CD4-positive, alpha-beta T cell treated with Interleukin-21 for 1 hour (primary cell): ENCODE measurements at regions not wholly inside any gene's neighbourhood (a gene's known extent, or its start where the extent isn't known, plus 50 kb on each side); places are given as distances from the start of the nearest gene placed in this dataset.
A peak's percentile ranks its signal among the peaks of the same experiment; 100 is the strongest.
"Not testable (repeated sequence)": the region's sequence is repeated elsewhere in the genome, so short reads cannot be mapped to it uniquely, and the experiment has no call there.

Experiments
- DNase-seq: peaks from one replicate; pipeline ENCODE4 v3.0.0-alpha.2; 2020

DNA sequence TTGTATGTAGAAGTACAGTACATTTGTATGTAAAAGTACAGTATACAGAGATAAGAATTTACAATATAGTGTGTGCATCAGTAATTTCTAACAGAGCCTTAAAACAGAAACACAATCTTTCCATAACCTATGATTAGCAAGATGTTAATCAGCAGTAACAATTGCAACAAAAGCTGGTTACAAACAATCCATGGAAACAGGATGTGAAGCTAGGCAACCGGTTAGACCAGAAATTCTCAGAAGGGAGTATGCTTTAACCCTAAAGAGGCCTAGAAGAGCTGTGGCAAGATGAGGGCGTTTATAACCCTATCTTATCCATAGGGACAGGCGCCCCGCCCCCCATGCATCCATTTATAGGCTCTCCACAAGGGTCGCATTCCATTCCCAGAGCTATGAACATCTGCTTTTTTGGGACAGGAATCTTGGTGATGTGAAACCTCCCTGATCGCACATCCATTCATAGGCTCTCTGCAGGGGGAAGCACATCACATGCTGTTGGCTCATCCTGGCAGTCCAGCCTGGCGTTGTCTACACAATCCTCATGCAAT is 180.3 kb downstream of the PDGFRA start:
- DNase-seq = not testable (repeated sequence)

DNA sequence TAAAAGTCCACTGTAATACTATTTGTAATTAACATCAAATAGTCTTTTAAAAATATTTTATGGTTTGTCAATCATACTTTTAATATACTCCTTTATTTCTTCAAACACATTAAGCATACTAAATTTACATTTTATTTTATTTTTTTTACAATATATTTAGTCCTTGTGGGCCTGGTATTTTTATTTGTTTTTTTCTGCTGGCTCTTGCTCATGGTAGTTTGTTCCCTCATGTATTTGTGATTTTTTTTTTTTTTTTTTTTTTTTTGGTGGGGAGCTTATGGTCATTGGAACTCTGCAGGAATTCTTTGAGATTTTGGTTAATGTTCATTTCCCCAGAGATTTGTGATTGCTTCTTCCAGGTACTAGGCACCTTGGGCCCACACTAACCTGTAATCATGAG is 185.5 kb downstream of the PDGFRA start:
- no peak for DNase-seq

DNA sequence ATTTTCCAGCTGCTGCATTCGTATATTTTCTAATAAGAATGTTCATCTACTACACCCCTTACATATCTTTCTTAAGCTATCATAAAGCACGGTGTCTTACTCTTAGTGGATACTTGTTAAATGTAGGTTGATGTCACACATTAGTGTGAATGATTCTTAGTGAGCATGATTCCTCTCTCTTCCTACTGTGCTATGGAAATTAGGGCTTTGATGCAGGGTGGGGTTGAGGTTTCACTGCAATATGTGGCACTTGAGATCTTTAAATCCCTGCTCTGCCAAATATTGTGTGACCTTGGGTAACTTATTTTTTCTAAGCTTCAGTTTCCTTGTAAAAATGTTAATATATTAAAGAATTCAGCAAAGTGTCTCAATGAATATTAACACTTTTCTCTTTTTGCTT is 188.4 kb downstream of the PDGFRA start:
- no peak for DNase-seq

DNA sequence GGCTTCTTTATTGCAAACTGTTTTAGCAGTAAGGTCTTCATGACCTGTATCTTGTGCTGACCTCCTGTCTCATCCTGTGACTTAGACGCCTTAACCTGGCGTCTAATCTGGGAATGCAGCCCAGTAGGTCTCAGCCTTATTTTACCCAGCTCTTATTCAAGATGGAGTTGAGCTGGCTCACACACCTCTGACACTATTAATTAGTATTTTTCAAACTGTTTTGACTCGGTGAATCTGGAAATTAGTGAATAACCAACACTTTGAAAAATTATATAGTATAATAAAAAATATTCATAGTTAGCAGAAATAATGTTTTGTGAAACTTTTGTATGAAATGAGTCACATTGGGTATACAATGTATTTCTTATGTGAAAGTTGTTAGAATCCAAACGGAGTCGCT is 189.4 kb downstream of the PDGFRA start:
- no peak for DNase-seq

DNA sequence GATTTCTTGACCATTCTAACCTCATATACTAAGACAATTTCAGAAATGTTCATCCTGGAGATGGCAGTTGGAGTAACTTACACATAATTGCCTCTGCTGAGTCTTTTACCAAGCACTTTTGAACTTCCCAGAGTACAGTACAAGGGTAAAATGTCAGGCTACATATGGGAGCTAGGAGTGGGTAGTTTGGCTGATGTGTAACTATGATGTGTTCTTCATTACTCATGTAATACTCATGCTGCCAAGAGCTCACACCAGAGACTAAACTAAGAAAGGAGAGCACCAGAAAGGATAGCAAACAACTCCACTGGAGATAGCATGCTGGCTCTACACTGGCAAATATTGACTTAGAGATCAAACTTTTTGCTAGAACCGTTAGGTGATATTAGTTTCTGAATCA is 194.0 kb downstream of the PDGFRA start:
- no peak for DNase-seq

DNA sequence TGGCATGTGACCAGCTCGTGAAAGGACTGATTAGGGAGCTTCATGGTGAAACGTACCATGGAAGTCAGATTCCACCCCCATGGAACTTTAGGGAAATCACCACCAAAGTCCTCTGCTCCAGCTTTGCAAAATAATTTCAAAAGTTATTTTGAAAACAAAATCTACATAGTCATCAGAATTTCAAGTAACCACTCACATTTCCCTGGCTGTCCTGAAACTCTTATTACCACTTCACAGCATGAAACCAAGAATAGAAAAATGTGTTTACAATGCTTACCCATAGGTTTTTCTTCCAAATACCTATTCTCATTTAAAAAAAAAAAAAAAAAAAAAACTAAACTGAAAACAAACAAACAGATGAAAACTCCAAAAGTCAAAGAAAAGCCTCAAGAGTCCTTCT is 198.7 kb downstream of the PDGFRA start:
- DNase-seq = no peak

DNA sequence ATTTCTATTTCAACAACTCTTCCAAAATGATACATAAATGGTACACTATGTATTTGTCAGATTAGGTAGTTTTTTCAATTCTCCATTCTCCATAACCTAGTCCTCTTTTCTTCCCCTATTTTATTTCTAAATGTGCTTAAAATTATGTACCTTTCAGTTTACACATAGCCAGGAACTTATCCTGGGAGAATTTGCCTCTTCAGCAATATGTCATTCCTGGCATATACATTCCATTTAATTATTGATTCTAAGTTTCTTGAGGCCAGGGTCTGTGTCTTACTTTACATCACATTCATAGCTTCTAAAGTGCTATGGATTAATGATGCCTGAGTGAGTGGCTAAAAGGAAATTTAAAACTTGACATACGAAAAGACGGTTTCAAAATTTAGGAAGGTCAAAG is 199.8 kb downstream of the PDGFRA start:
- DNase-seq = no peak

DNA sequence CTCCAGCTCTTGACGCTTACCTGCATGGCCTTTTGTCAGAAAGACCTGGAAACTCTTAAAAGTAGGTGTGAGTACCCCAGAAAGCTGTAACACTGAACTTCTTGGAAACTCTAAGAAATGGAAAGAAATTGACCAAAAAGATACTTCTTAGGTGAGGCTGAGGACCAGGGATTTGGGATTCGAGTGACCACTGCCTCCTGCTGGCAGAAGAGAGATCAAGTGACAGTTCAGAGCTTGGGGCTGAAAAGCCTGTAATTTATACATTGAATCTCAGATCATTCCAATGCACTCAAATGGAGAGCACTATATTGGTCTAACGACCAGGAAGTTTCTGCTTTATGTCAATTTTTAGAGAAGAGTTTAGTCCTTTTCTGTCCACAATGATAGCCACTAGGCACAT is 204.6 kb downstream of the PDGFRA start:
- no peak for DNase-seq

DNA sequence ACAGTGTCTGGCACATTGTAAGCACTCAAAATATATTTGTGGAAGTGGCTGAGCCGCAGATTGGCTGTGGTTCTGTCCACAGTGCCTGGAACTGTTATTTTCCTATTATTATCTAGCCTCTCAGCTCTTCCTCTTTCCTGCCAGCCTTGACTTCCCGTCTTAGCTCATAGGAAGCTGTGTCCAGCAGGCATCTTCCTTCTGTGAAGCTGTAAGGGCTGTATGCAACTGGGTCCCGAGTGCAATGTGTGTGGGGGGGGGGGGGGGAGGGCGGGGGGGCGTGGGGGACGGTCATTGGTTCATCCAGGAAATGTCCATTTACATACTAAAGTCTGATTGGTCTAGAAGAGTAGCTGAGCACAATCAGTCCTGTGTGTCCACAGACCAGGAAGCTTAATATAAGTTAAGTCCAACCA is 210.7 kb downstream of the PDGFRA start:
- DNase-seq = peak; percentile 2

DNA sequence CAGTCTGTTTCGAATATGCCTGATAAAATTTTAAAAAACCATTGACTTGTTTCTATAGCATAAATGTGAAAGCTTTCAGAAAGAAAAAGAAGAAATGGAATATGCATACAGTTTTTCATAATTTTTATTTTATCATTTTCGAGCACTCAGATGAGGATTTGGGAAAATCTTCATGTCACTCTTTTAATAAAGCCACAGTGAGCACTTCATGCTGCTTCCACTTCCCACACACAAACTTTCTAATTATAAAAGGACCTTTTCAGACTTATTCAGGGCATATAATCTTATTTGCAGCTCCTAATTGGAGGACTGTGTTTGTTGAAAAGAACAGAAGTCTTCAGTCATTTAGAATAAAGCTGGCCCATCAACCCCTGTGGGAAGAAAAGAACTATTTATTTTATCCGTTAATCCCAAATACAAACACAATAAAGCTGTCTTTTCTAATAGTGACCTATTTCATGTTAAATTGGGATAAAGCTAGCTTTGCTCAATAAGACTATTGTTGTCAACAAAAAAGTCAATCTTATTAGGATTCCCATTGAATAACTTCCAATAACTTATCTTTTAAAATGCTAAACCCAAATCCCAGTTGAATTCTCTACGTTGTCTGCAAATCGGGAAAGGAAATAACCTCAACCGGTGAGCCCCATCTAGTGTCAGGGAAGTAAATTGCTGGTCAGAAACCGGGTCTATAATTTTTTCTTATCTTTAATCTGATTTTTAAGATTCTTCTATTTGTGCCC is 211.5 kb downstream of the PDGFRA start:
- no peak for DNase-seq

DNA sequence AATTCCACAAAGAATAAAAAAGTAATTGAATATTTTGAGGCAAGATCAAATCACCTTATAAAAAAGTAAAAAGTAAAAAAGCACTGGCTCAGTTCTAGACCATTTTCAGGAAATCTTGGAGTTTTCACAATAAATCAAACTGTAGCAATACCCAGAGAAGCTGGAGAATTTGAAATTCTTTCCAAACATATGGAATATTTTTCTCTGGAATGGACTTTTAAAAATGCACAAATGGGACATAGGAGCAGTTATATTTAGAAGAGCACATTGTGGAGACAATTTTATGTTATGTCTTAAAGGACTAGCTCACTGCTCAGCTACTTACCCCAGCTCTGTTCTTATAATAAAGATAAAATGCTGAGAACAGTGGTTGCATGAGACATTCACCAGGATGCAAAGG is 211.9 kb upstream of the KIT start:
- no peak for DNase-seq

DNA sequence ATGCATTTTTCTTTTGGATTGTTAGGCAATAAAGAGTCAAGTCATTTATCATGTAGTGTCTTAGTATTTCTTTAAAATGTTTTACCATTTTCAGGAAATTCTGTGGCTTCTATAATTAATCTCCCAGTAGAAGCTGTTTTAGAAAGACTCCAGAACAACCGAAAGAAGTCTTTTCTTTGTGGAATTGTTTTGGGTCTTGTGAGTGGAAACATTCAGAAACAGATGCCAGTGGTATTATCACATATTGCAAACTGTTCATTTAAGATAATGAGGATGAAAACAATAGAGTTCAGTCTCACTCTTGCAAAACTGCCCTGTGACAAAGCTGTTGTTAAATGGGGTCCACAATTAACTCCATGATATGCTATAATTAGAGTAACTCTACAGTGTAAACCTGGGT is 211.2 kb upstream of the KIT start:
- no peak for DNase-seq

DNA sequence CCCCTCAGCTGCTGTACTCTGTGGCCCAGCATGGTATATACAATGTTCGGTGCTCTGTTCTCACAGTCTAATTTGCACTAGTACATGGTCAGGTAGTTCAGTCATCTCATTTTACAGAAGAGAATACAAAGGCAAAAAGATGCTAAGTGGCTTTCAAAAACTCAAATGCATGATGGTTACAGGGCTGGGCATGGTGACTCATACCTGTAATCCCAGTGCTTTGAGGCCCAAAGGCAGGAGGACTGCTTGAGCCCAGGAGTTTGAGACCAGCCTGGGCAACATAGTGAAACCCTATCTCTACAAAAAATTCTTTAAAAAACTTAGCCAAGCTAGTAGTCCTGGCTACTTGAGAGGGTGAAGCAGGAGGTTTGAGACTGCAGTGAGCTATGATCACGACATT is 210.5 kb upstream of the KIT start:
- no peak for DNase-seq

DNA sequence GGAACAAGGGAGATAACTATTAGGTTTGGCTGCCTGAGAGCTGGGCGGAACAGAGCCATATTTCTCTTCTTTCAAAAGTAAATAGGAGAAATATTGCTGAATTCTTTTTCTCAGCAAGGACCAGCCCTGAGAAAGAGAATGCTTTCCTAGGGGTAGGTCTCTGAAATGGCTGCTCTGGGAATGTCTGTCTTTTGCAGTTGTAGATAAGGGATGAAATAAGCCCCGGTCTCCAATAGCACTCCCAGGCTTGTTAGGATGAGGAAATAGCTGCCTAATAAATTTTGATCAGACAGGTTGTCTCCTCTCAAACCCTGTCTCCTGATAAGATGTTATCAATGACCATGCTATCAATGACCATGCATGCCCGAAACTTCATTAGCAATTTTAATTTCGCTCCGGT is 207.8 kb upstream of the KIT start:
- no peak for DNase-seq

DNA sequence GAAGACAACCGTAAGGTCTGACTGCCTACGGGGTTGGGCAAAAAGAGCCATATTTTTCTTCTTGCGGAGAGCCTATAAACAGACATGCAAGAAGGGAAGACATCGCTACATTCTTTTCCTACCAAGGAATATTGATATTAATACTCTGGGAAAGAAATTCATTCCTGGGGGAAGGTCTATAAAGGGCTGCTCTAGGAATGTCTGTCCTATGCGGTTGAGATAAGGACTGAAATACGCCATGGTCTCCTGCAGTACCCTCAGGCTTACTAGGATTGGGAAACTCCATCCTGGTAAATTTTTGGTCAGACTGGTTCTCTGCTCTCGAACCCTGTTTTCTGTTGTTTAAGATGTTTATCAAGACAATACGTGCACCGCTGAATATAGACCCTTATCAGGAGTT is 190.8 kb upstream of the KIT start:
- DNase-seq = not testable (repeated sequence)

DNA sequence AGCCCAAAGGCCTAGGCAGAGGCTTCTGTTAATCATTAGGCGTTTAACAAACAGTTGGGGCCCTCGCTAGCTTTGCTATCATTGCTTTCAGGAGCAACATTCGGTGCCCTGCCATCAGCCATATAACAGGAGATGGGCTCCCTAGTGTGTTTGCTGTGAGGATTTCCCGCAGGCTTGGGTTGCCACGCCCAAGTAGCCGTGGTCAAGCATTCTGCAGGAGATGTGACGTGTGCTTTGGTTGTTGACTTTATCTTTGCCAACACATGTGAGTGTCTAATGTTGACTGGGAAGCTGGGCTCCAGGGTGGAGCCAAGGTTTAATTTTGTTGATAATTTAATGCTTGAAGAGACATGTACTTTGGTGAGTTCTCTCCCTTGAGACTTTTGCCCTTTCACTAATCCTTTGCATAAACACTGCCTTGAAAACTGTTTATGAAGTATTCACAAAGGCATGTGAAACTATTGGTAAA is 184.6 kb upstream of the KIT start:
- DNase-seq = no peak

DNA sequence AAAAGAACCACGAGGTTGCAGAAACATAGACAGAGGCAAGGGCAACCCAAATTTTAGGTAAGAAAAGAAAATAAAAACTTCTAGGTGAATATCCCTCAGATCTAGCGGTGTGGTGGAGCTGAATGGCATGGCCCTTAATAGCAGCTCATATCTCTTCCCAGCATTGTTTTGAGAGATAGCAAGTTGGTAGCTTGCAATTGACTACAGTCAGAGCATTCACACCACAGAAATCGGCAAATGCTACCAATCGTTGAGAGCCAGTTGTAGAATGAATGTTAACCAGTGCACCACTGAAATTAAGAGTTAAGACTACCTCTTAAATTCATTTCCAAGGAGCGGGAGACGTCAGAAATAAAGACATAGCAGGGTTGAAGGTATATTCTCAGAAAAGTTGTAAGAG is 184.0 kb upstream of the KIT start:
- DNase-seq = no peak

DNA sequence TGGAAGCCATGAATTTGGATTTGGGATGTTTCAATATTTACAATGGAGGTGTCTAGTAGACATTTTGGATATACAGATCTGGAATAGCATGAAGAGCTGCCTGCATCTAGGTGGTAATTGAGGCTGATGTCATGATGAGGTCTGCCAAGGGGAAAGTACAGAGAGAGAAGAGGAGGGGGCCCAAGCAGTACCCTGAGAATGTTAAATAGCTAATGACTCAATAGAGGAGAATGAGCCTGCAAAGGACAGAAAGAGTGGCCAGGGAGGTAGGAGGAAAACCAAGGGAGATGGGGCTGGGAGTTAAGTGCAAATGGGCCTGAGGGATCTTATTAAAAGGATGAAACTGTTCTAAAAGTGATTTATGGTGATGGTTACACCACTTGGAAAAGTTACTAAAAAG is 182.2 kb upstream of the KIT start:
- no peak for DNase-seq

DNA sequence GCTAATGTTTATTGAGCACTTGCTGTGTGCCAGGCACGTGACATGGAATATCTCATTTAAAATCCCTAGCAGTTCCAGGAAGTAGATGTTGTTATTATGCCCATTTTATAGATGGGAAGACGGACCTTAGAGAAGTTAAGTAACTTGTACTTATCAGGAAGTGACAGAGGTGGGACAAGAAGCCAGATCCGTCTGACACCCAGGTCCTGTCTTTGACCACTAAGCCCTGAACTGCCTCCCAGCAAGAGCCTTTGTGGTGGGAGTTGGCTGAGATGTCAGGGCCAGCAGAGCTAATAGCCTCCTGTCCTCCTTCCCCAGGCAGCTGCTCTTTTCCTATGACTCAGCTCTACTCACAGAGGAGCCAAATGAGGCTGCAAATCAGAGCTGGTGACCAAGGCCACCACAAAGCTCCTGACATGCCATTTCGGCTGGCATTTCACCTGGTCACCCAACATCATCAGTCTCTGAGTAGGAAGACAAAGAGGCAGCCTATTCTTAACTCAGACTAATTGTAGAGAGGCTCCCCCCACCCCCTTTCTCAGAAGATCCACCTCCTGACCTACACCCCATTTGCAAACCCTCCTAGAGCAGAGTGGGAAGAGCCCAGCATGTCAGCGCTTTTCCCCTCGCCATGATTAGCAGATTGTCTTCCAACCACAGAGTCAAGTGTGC is 175.1 kb upstream of the KIT start:
- no peak for DNase-seq

DNA sequence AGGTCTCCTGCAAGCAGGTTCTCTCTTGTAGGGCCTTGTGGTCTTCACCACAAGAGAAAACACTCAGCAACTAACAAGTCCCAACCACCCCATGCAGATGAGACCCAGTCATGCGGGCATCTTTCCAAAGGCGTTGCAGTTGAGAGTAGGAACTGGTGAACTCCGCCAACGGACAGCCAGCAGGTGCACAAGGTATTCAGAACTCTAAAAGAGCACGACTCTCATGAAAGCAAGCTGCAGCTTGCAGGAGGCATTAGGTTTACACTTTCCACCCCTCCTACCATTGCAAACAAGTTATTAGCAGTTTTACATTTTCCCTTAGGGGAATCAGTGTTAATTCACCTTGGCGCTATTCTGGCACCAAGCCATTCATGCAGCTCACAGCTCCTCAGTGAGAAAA is 173.4 kb upstream of the KIT start:
- DNase-seq = no peak

DNA sequence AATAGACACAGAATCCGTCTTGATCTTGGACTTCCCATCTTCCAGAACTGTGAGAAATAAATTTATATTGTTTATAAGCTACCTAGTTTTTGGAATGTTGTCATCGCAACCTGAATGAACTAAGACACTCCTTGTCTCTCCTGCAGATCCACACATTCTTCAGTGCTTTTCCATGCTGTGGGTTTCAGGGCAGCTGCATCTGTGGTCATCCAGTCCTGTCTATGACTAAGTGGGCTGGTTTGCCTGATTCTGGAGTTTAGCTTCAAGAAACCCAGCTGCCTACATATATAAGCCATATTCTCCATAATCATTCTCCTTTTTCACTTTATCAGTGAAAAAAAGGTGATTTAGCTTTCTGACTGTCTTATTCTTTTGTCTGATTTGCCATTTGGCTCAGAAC is 170.3 kb upstream of the KIT start:
- DNase-seq = no peak

DNA sequence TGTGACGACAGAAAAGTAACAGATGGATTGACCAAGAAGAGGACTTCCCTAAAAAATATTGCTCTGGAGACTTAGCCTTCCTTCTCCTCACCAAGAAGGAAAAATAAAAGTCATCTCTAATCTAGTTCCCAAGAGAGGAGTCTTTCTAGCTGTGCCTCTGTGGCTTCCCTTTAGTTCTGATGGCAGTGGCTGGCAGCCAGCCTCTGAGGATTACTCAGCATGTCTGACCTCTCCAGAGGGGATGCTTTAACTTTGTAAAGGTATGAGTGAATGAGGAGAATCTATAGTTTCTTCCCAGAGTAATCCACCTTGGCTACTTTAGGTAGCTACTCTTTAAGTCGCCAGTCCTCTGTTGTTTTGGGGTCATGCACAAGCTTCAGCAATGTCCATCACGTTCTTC is 163.9 kb upstream of the KIT start:
- no peak for DNase-seq

DNA sequence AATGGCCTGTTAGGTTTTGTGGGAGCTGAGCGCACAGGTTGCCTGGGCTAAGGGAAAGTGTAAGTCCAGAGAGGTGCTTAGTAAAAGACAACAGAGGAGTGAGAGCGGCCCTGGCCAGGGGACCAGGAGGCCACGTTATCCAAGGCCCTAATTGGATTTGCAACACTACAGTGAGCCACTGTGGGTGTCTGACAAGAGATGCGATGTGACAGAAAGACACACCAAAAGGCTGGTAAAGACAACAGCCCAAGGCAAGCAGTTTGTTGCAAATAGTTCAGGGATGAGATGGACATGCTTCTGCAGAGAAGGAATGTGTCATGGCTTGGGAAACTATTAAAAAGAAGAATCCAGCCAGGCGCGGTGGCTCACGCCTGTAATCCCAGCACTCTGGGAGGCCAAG is 162.7 kb upstream of the KIT start:
- no peak for DNase-seq

DNA sequence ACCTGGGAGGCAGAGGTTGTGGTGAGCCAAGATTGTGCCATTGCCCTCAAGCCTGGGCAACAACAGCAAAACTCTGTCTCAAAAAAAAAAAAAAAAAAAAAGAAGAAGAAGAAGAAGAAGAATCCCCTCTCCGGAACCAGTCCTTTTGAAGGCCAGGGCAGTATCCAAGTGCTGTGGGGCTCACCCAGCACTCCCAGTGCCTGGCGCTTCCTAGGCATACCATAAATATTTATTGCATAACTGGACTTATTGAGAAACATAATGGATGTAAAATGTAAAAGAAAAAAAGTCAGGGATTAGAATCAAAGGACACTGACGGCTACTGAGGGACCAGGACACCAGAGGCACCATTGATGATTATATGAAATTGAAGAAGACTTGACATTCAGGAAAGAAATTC is 162.1 kb upstream of the KIT start:
- no peak for DNase-seq

DNA sequence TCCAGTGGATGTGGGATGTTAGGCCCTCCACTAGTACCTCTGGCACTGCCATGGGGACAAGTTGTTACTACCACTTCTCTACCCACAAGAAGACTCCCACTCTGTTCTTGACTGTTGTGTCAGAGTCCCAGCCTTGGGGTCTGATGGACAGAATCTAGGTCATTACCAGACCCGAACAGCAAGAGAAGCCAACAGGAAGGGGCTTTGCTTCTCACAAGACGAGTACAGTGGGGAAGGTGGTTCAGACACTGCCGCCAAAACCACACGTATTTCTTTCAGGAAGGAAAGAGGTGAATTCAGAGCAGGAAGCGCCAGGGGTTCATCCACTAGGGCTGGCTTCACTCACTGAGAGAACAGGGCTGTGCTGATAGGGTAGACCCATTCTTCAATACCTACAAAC is 161.3 kb upstream of the KIT start:
- no peak for DNase-seq
